ENCODE measurements at regions not wholly inside any gene's neighbourhood (a gene's known extent, or its start where the extent isn't known, plus 50 kb on each side); places are given as distances from the start of the nearest gene placed in this dataset.

DNA sequence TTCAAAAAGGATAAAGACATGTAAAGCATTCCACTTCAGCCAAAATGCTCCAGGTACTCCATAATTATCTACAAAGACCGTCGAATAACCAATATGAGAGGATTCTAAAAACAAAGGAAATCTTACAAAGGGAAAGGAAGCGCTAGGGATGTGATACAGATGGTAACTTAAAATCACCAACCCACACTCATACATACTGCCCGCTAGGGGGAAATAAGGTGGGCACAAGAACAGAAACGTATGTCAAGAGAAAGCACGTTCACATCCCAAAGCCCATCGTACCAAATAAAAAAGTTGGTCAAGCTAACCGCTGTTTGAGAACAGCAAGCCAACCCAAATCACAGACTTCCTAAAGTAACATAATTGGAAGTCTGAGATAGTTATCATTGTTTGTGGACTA, 429.4 kb downstream of the SHQ1 start:
- H3K4me2 ChIP-seq (ENCODE audit: low read length): no peak overlapping the region
- no peak for FAIRE-seq
- no peak overlapping the region for H3K4me3 Mint-ChIP-seq (ENCODE audit: unreplicated experiment)

DNA sequence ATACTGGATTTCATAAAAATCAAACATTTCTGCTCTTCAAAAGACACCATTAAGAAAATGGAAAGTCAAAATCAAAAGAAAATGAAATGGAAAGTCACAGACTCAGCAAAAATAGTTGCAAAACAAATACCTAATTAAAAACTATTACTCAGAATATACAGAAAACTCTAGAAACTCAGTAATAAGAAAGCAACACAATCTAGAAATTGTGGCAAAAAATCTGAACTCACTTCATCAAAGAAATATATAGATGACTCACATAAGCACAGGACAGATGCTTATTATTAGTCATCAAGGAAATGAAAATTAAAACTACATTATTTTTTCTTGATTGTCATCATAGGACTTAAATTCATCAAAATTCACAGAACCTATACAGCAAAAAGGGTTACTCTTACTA, 430.0 kb downstream of the SHQ1 start:
- Mint-ChIP-seq H3K4me3 (ENCODE audit: unreplicated experiment) (no peak overlapping the region), H3K4me1 (ENCODE audit: low read depth, unreplicated experiment) (peaks cover 9% of the 10 kb centered on the region), H3K9me3 (ENCODE audit: unreplicated experiment) (peaks cover 2% of the 10 kb centered on the region), H3K36me3 (ENCODE audit: low read depth, unreplicated experiment) (peaks cover 1% of the 10 kb centered on the region), H3K27ac (ENCODE audit: unreplicated experiment) (no peak overlapping the region), H3K27me3 (ENCODE audit: low read depth, unreplicated experiment) (no peaks in the 10 kb centered on the region)
- H3K79me2 ChIP-seq (ENCODE audit: insufficient read depth, low read length): peaks cover 99% of the 10 kb centered on the region
- H3K27ac ChIP-seq (ENCODE audit: low read depth, low read length): no peak overlapping the region
- FAIRE-seq: no peak
- no peak for DNase-seq (ENCODE audit: low read depth)
- H3K36me3 ChIP-seq (ENCODE audit: insufficient read depth, low read length): no peaks in the 10 kb centered on the region
- H3K9ac ChIP-seq (ENCODE audit: low read length): no peak overlapping the region
- H3K27me3 ChIP-seq (ENCODE audit: insufficient read depth, low read length): no peaks in the 10 kb centered on the region
- no peak overlapping the region for H3K4me3 ChIP-seq (ENCODE audit: insufficient read depth, low read depth, low read length)
- no peaks in the 10 kb centered on the region for H3K9me3 ChIP-seq (ENCODE audit: insufficient read depth, low read depth, low read length)
- peaks cover 94% of the 10 kb centered on the region for H4K20me1 ChIP-seq (ENCODE audit: insufficient read depth, low read length)
- H3K4me1 ChIP-seq (ENCODE audit: insufficient read depth, low read length): peaks cover 4% of the 10 kb centered on the region
- H3K4me2 ChIP-seq (ENCODE audit: low read length): peak overlapping the region; percentile 17
- TF ChIP-seq EZH2 (IDR thresholded peaks at IDR 0.05; ENCODE audit: insufficient read depth, low read length): no peak
- TF ChIP-seq, protein P1, sequence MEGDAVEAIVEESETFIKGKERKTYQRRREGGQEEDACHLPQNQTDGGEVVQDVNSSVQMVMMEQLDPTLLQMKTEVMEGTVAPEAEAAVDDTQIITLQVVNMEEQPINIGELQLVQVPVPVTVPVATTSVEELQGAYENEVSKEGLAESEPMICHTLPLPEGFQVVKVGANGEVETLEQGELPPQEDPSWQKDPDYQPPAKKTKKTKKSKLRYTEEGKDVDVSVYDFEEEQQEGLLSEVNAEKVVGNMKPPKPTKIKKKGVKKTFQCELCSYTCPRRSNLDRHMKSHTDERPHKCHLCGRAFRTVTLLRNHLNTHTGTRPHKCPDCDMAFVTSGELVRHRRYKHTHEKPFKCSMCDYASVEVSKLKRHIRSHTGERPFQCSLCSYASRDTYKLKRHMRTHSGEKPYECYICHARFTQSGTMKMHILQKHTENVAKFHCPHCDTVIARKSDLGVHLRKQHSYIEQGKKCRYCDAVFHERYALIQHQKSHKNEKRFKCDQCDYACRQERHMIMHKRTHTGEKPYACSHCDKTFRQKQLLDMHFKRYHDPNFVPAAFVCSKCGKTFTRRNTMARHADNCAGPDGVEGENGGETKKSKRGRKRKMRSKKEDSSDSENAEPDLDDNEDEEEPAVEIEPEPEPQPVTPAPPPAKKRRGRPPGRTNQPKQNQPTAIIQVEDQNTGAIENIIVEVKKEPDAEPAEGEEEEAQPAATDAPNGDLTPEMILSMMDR (IDR thresholded peaks at IDR 0.05; ENCODE audit: insufficient read depth, low read depth, low read length): no peak
- no peak overlapping the region for H2AFZ ChIP-seq (ENCODE audit: low read depth, low read length)

More for the DNA sequence above, 429.4 kb downstream of the SHQ1 start:
- peaks cover 99% of the 10 kb centered on the region for H3K79me2 ChIP-seq (ENCODE audit: insufficient read depth, low read length)
- DNase-seq (ENCODE audit: low read depth): no peak
- H3K27me3 Mint-ChIP-seq (ENCODE audit: low read depth, unreplicated experiment): no peaks in the 10 kb centered on the region
- H3K4me3 ChIP-seq (ENCODE audit: insufficient read depth, low read depth, low read length): no peak overlapping the region
- peaks cover 4% of the 10 kb centered on the region for H3K4me1 ChIP-seq (ENCODE audit: insufficient read depth, low read length)
- no peak overlapping the region for H3K27ac Mint-ChIP-seq (ENCODE audit: unreplicated experiment)
- no peaks in the 10 kb centered on the region for H3K36me3 ChIP-seq (ENCODE audit: insufficient read depth, low read length)
- no peak overlapping the region for H3K9ac ChIP-seq (ENCODE audit: low read length)
- H3K9me3 ChIP-seq (ENCODE audit: insufficient read depth, low read depth, low read length): no peaks in the 10 kb centered on the region
- H4K20me1 ChIP-seq (ENCODE audit: insufficient read depth, low read length): peaks cover 94% of the 10 kb centered on the region
- H3K9me3 Mint-ChIP-seq (ENCODE audit: unreplicated experiment): peaks cover 2% of the 10 kb centered on the region
- peaks cover 1% of the 10 kb centered on the region for H3K36me3 Mint-ChIP-seq (ENCODE audit: low read depth, unreplicated experiment)
- peaks cover 5% of the 10 kb centered on the region for H3K4me1 Mint-ChIP-seq (ENCODE audit: low read depth, unreplicated experiment)
- H3K27me3 ChIP-seq (ENCODE audit: insufficient read depth, low read length): no peaks in the 10 kb centered on the region
- no peak overlapping the region for H3K27ac ChIP-seq (ENCODE audit: low read depth, low read length)
- H2AFZ ChIP-seq (ENCODE audit: low read depth, low read length): no peak overlapping the region
- no peak for TF ChIP-seq EZH2 (IDR thresholded peaks at IDR 0.05; ENCODE audit: insufficient read depth, low read length)
- TF ChIP-seq, protein P1 (IDR thresholded peaks at IDR 0.05; ENCODE audit: insufficient read depth, low read depth, low read length): no peak

DNA sequence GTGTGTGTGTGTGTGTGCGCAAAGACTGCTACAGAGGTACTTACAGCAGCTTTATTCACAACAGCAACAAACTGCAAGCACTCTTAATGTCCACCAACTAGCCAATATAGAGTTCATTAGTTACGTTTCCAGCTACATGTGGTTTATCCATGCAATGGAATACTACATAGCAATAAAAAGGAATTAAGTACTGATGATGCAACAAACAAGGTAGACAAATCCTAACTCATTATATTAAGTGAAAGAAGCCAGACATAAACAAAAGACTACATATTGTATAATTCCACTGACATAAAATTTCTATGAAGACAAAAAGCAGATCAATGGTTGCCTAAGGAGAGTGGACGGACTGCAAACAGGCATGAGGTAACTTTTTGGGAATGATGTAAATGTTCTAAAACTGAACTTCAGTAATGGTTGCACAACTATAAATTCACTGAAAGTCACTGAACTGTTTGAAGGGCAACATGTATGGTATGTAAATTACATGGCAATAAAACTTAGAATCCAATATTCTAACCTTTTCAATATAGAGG, 433.7 kb downstream of the SHQ1 start:
- Histone ChIP-seq H3K27ac (ENCODE audit: low read depth, low read length) (no peak overlapping the region), H3K79me2 (ENCODE audit: insufficient read depth, low read length) (peaks cover 100% of the 10 kb centered on the region), H3K27me3 (ENCODE audit: insufficient read depth, low read length) (no peaks in the 10 kb centered on the region), H3K9ac (ENCODE audit: low read length) (no peak overlapping the region), H3K4me2 (ENCODE audit: low read length) (no peak overlapping the region), H2AFZ (ENCODE audit: low read depth, low read length) (no peak overlapping the region), H3K9me3 (ENCODE audit: insufficient read depth, low read depth, low read length) (no peaks in the 10 kb centered on the region), H4K20me1 (ENCODE audit: insufficient read depth, low read length) (peaks cover 99% of the 10 kb centered on the region), H3K4me1 (ENCODE audit: insufficient read depth, low read length) (peaks cover 4% of the 10 kb centered on the region), H3K4me3 (ENCODE audit: insufficient read depth, low read depth, low read length) (no peak overlapping the region), H3K36me3 (ENCODE audit: insufficient read depth, low read length) (no peaks in the 10 kb centered on the region)
- DNase-seq (ENCODE audit: low read depth): no peak
- H3K27ac Mint-ChIP-seq (ENCODE audit: unreplicated experiment): no peak overlapping the region
- peaks cover 30% of the 10 kb centered on the region for H3K4me1 Mint-ChIP-seq (ENCODE audit: low read depth, unreplicated experiment)
- FAIRE-seq: no peak
- no peaks in the 10 kb centered on the region for H3K9me3 Mint-ChIP-seq (ENCODE audit: unreplicated experiment)
- H3K27me3 Mint-ChIP-seq (ENCODE audit: low read depth, unreplicated experiment): no peaks in the 10 kb centered on the region
- no peak overlapping the region for H3K4me3 Mint-ChIP-seq (ENCODE audit: unreplicated experiment)
- H3K36me3 Mint-ChIP-seq (ENCODE audit: low read depth, unreplicated experiment): peaks cover 1% of the 10 kb centered on the region
- TF ChIP-seq, protein P1 (IDR thresholded peaks at IDR 0.05; ENCODE audit: insufficient read depth, low read depth, low read length): no peak
- no peak for TF ChIP-seq EZH2 (IDR thresholded peaks at IDR 0.05; ENCODE audit: insufficient read depth, low read length)

Data from astrocyte (in vitro differentiated cells and primary cell).